Smooth muscle cell (in vitro differentiated cells): ENCODE measurements at regions not wholly inside any gene's neighbourhood (a gene's known extent, or its start where the extent isn't known, plus 50 kb on each side); places are given as distances from the start of the nearest gene placed in this dataset.
"Not testable (repeated sequence)": the region's sequence is repeated elsewhere in the genome, so short reads cannot be mapped to it uniquely, and the experiment has no call there.

Experiments
- DNase-seq: peaks from one replicate; lab custom pipeline; 2025; ENCODE audit not compliant: unreplicated experiment; lab: John Stamatoyannopoulos, UW
- H2AFZ ChIP-seq: fragments of 200-600 bp; sonication (generic); 2 replicates; pipeline ENCODE4 v1.6.0; 2016; ENCODE audit warnings: antibody characterized with exemption, low read depth, mild to moderate bottlenecking
- H3F3A ChIP-seq: fragments of 200-600 bp; sonication (generic); 2 replicates; pipeline ENCODE4 v1.6.0; 2017; ENCODE audit warnings: antibody characterized with exemption, low read depth
- H3K27ac ChIP-seq: fragments of 200-600 bp; sonication (generic); 2 replicates; pipeline ENCODE4 v1.5.1; 2016; ENCODE audit warnings: low read depth, mild to moderate bottlenecking
- H3K27me3 ChIP-seq: fragments of 200-600 bp; sonication (generic); 2 replicates; pipeline ENCODE4 v1.6.1; 2016; ENCODE audit warnings: low read depth, mild to moderate bottlenecking
- H3K36me3 ChIP-seq: fragments of 200-600 bp; sonication (generic); 2 replicates; pipeline ENCODE4 v1.5.1; 2016; ENCODE audit warnings: low read depth
- H3K4me1 ChIP-seq: fragments of 200-600 bp; sonication (generic); 2 replicates; pipeline ENCODE4 v1.5.1; 2016; ENCODE audit warnings: low read depth
- H3K4me2 ChIP-seq: fragments of 200-600 bp; sonication (generic); 2 replicates; pipeline ENCODE4 v1.6.0; 2016; ENCODE audit warnings: mild to moderate bottlenecking
- H3K4me3 ChIP-seq: fragments of 200-600 bp; sonication (generic); 2 replicates; pipeline ENCODE4 v1.5.1; 2016; ENCODE audit warnings: mild to moderate bottlenecking
- H3K79me2 ChIP-seq: fragments of 200-600 bp; sonication (generic); 2 replicates; pipeline ENCODE4 v1.6.0; 2016; ENCODE audit warnings: low read depth, mild to moderate bottlenecking
- H3K9ac ChIP-seq: fragments of 200-600 bp; sonication (generic); 2 replicates; pipeline ENCODE4 v1.6.0; 2016; ENCODE audit warnings: low read depth
- H3K9me3 ChIP-seq: fragments of 200-600 bp; sonication (generic); replicated peaks from 2 replicates; pipeline ENCODE4 v1.5.1; 2016; ENCODE audit warnings: low read depth
- H4K20me1 ChIP-seq: fragments of 200-600 bp; sonication (generic); 2 replicates; pipeline ENCODE4 v1.6.0; 2016; ENCODE audit warnings: low read depth
- WGBS: methylation state at CpG from one replicate; pipeline ENCODE4 v1.1.7; 2016; ENCODE audit warnings: low lambda C conversion rate; 5-methylcytosine and 5-hydroxymethylcytosine counted together
- TF ChIP-seq, protein P1 (sequence below): fragments of 200-600 bp; sonication (generic); IDR thresholded peaks from 2 replicates; pipeline ENCODE4 v1.5.1; 2017; ENCODE audit warnings: borderline replicate concordance, mild to moderate bottlenecking, antibody characterized with exemption; ENCODE audit not compliant: insufficient read depth, poor library complexity, severe bottlenecking

GRCh38 chr12:86590296-86590695, 334.1 kb upstream of the MGAT4C start:
- DNase-seq = no peak
- H3K4me1 ChIP-seq = no peaks in the 10 kb centered on the region
- H3K9me3 ChIP-seq = no peaks in the 10 kb centered on the region
- H3K4me3 ChIP-seq = no peak overlapping the region
- no peak overlapping the region for H3K9ac ChIP-seq
- H3K4me2 ChIP-seq = no peak overlapping the region
- no peaks in the 10 kb centered on the region for H3K36me3 ChIP-seq
- no peaks in the 10 kb centered on the region for H3K27me3 ChIP-seq
- no peaks in the 10 kb centered on the region for H3K79me2 ChIP-seq
- H3F3A ChIP-seq = no peaks in the 10 kb centered on the region
- TF ChIP-seq, protein P1, sequence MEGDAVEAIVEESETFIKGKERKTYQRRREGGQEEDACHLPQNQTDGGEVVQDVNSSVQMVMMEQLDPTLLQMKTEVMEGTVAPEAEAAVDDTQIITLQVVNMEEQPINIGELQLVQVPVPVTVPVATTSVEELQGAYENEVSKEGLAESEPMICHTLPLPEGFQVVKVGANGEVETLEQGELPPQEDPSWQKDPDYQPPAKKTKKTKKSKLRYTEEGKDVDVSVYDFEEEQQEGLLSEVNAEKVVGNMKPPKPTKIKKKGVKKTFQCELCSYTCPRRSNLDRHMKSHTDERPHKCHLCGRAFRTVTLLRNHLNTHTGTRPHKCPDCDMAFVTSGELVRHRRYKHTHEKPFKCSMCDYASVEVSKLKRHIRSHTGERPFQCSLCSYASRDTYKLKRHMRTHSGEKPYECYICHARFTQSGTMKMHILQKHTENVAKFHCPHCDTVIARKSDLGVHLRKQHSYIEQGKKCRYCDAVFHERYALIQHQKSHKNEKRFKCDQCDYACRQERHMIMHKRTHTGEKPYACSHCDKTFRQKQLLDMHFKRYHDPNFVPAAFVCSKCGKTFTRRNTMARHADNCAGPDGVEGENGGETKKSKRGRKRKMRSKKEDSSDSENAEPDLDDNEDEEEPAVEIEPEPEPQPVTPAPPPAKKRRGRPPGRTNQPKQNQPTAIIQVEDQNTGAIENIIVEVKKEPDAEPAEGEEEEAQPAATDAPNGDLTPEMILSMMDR = no peak
- H2AFZ ChIP-seq = no peak overlapping the region
- H3K27ac ChIP-seq = no peak overlapping the region
- no peaks in the 10 kb centered on the region for H4K20me1 ChIP-seq

- Histone ChIP-seq H3K9ac (no peak overlapping the region), H3K79me2 (no peaks in the 10 kb centered on the region), H3K4me3 (no peak overlapping the region), H3K4me1 (no peaks in the 10 kb centered on the region), H3K27ac (no peak overlapping the region), H4K20me1 (no peaks in the 10 kb centered on the region), H3K27me3 (no peaks in the 10 kb centered on the region), H3K36me3 (no peaks in the 10 kb centered on the region), H3F3A (no peaks in the 10 kb centered on the region), H3K9me3 (no peaks in the 10 kb centered on the region), H3K4me2 (no peak overlapping the region), H2AFZ (no peak overlapping the region)
- DNase-seq = no peak
- TF ChIP-seq, protein P1 = no peak
Observed at GRCh38 chr12:86574143-86574542, 318.0 kb upstream of the MGAT4C start.

GRCh38 chr12:86572455-86572854, 316.3 kb upstream of the MGAT4C start:
- H3K4me3 ChIP-seq = no peak overlapping the region
- DNase-seq = no peak
- no peaks in the 10 kb centered on the region for H4K20me1 ChIP-seq
- no peaks in the 10 kb centered on the region for H3K36me3 ChIP-seq
- H3K79me2 ChIP-seq = no peaks in the 10 kb centered on the region
- 43% methylated on average over 1 of the region's 1 CpG for WGBS
- H3K4me2 ChIP-seq = no peak overlapping the region
- H3K9me3 ChIP-seq = no peaks in the 10 kb centered on the region
- no peaks in the 10 kb centered on the region for H3K4me1 ChIP-seq
- TF ChIP-seq, protein P1 = no peak
- no peak overlapping the region for H3K27ac ChIP-seq
- H3K9ac ChIP-seq = no peak overlapping the region
- H3F3A ChIP-seq = no peaks in the 10 kb centered on the region
- no peaks in the 10 kb centered on the region for H3K27me3 ChIP-seq
- H2AFZ ChIP-seq = no peak overlapping the region

DNA sequence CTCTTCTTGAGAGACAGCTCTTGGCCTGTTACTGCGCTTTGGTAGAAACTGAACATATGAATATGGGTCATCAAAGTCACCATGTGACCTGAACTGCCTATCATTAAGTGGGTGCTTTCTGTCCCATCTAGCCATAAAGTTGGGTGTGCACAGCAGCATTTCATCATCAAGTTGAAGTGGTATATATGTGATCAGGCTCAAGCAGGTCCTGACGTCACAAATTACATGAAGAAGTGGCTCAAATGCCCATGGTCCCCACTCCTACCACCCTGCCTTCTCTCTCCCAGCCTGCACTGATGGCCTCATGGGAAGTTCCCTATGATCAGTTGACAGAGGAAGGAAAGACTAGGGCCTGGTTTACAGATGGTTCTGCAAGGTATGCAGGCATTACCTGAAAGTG, 308.8 kb upstream of the MGAT4C start:
- H3K4me2 ChIP-seq = no peak overlapping the region
- H3K9me3 ChIP-seq = peaks cover 7% of the 10 kb centered on the region
- no peak overlapping the region for H3K9ac ChIP-seq
- DNase-seq = no peak
- H3F3A ChIP-seq = no peaks in the 10 kb centered on the region
- no peak overlapping the region for H2AFZ ChIP-seq
- 61% methylated on average over 2 of the region's 2 CpGs for WGBS
- no peaks in the 10 kb centered on the region for H3K79me2 ChIP-seq
- TF ChIP-seq, protein P1 = no peak
- no peaks in the 10 kb centered on the region for H3K4me1 ChIP-seq
- H3K27me3 ChIP-seq = no peaks in the 10 kb centered on the region
- no peak overlapping the region for H3K4me3 ChIP-seq
- H4K20me1 ChIP-seq = no peaks in the 10 kb centered on the region
- no peaks in the 10 kb centered on the region for H3K36me3 ChIP-seq
- H3K27ac ChIP-seq = no peak overlapping the region

- H3K9me3 ChIP-seq = peaks cover 11% of the 10 kb centered on the region
- H3K79me2 ChIP-seq, H3K9ac ChIP-seq, H4K20me1 ChIP-seq, H3F3A ChIP-seq, H3K4me1 ChIP-seq, H3K4me3 ChIP-seq, H3K36me3 ChIP-seq, H2AFZ ChIP-seq, H3K27ac ChIP-seq, H3K27me3 ChIP-seq, DNase-seq, H3K4me2 ChIP-seq: not testable (repeated sequence)
- 79% methylated on average over 5 of the region's 5 CpGs for WGBS
Observed at GRCh38 chr12:86555491-86555890, 299.3 kb upstream of the MGAT4C start.
